Mucosa of gallbladder (tissue), 1 donor: ENCODE measurements at regions not wholly inside any gene's neighbourhood (a gene's known extent, or its start where the extent isn't known, plus 50 kb on each side); places are given as distances from the start of the nearest gene placed in this dataset.
"Not testable (repeated sequence)": the region's sequence is repeated elsewhere in the genome, so short reads cannot be mapped to it uniquely, and the experiment has no call there.

Experiments
- DNase-seq: peaks from one replicate; pipeline ENCODE4 v3.0.0-alpha.2; 2020; ENCODE audit warnings: low spot score
- donor health status: DM: no; HTN: no; CAD: no.

GRCh38 chr6:119447921-119448320, 98.4 kb upstream of the MAN1A1 start:
- DNase-seq, result no peak

GRCh38 chr6:119446609-119447008, 97.0 kb upstream of the MAN1A1 start:
- DNase-seq, result peak; percentile 85

GRCh38 chr6:119446115-119446554, 96.6 kb upstream of the MAN1A1 start:
- no peak for DNase-seq

- no peak for DNase-seq
These were observed 96.1 kb upstream of the MAN1A1 start for GRCh38 chr6:119445666-119446065.

- no peak for DNase-seq
These were observed 95.3 kb upstream of the MAN1A1 start for GRCh38 chr6:119444642-119445557.

GRCh38 chr6:119443993-119444641, 94.6 kb upstream of the MAN1A1 start:
- no peak for DNase-seq

- peak; percentile 25 for DNase-seq
These were observed 93.2 kb upstream of the MAN1A1 start for GRCh38 chr6:119442776-119443184.

GRCh38 chr6:119440953-119441352, 91.4 kb upstream of the MAN1A1 start:
- DNase-seq, result no peak

GRCh38 chr6:119436583-119436982, 87.0 kb upstream of the MAN1A1 start:
- DNase-seq, result no peak

- no peak for DNase-seq
These were observed 82.2 kb upstream of the MAN1A1 start for GRCh38 chr6:119431799-119432198.

- DNase-seq, result no peak
These were observed 81.2 kb upstream of the MAN1A1 start for GRCh38 chr6:119430805-119431204.

- no peak for DNase-seq
These were observed 79.1 kb upstream of the MAN1A1 start for GRCh38 chr6:119428633-119429032.

- no peak for DNase-seq
These were observed 77.1 kb upstream of the MAN1A1 start for GRCh38 chr6:119426619-119427018.

GRCh38 chr6:119423996-119424395, 74.4 kb upstream of the MAN1A1 start:
- no peak for DNase-seq

GRCh38 chr6:119418084-119418483, 68.5 kb upstream of the MAN1A1 start:
- DNase-seq, result not testable (repeated sequence)

- DNase-seq, result no peak
These were observed 57.6 kb upstream of the MAN1A1 start for GRCh38 chr6:119407156-119407555.

- DNase-seq, result not testable (repeated sequence)
These were observed 55.6 kb upstream of the MAN1A1 start for GRCh38 chr6:119405114-119405513.
